Left ventricle myocardium superior (tissue), 1 donor: ENCODE measurements at regions not wholly inside any gene's neighbourhood (a gene's known extent, or its start where the extent isn't known, plus 50 kb on each side); places are given as distances from the start of the nearest gene placed in this dataset.
"Not testable (repeated sequence)": the region's sequence is repeated elsewhere in the genome, so short reads cannot be mapped to it uniquely, and the experiment has no call there.

Experiments
- ATAC-seq: fragments of 200-7000 bp; cut with Tn5 transposase; one replicate; pipeline ENCODE4 v1.9.1; 2020; ENCODE audit warnings: mild to moderate bottlenecking, moderate library complexity
- DNase-seq: peaks from one replicate; pipeline ENCODE4 v3.0.0-alpha.2; 2020
- intact Hi-C: fragments of 100-400 bp; cut with micrococcal nuclease; formaldehyde crosslinking; loops from one replicate; pipeline ENCODE4 v1.11.0; 2022
- donor health status: DM: no; HTN: yes; CAD: no; lungs with severe emphysema.

DNA sequence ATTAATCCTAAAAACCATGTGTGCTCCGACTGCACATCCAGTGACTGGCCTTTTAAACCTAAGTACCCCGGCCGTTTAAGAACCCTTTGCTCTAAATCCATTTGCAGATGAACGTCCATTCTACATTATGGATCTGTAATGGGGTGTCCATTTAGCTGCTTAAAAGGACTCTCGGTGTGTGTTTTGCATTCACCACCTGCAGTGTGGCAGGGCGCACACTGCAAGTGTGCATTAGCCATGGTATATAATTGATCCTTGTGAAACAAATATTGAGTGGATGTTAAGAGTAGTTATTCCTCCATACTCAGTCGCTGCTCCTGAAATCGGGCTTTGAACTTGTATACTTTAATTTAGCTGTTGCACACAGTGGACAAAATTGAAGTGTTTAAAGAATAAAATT lies 190.1 kb upstream of the WWC1 start:
- no peak for ATAC-seq
- DNase-seq: no peak
- intact Hi-C loops: no loop called here

- DNase-seq, intact Hi-C loops, ATAC-seq: not testable (repeated sequence)
Observed at GRCh38 chr5:168103018-168103417, 188.4 kb upstream of the WWC1 start.

GRCh38 chr5:168104350-168104749 lies 187.1 kb upstream of the WWC1 start:
- ATAC-seq (peak; percentile 20), DNase-seq (no peak)
- intact Hi-C loops: no loop called here

- ATAC-seq (peak; percentile 22), DNase-seq (no peak)
- intact Hi-C loops: no loop called here
Observed at GRCh38 chr5:168104811-168105481, 186.5 kb upstream of the WWC1 start.

- intact Hi-C loops: no loop called here
- DNase-seq: no peak
- ATAC-seq: no peak
Observed at GRCh38 chr5:168106008-168106761, 185.3 kb upstream of the WWC1 start.

- DNase-seq (no peak), ATAC-seq (no peak)
- intact Hi-C loops: no loop called here
Observed at GRCh38 chr5:168109441-168109840, 182.0 kb upstream of the WWC1 start.

DNA sequence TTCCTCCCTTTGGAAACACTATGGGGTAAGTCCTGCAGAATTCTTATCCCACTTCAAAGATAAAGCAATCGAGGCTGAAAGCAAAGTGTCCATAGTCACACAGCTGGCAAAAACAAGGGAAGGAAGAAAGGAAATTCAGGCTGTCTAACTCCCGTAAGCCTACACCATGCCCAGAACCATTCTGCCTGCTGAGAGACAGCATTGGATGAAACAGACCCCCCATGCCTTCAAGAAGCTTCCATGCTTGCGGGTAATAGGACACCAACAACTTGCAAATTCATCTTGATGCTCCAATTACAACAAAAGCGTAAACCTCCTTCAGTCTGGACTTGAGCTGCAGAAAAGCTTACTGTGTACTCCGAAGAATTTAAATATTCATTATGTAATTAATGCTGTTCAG lies 181.1 kb upstream of the WWC1 start:
- DNase-seq (no peak), ATAC-seq (no peak)
- intact Hi-C loops: no loop called here

DNA sequence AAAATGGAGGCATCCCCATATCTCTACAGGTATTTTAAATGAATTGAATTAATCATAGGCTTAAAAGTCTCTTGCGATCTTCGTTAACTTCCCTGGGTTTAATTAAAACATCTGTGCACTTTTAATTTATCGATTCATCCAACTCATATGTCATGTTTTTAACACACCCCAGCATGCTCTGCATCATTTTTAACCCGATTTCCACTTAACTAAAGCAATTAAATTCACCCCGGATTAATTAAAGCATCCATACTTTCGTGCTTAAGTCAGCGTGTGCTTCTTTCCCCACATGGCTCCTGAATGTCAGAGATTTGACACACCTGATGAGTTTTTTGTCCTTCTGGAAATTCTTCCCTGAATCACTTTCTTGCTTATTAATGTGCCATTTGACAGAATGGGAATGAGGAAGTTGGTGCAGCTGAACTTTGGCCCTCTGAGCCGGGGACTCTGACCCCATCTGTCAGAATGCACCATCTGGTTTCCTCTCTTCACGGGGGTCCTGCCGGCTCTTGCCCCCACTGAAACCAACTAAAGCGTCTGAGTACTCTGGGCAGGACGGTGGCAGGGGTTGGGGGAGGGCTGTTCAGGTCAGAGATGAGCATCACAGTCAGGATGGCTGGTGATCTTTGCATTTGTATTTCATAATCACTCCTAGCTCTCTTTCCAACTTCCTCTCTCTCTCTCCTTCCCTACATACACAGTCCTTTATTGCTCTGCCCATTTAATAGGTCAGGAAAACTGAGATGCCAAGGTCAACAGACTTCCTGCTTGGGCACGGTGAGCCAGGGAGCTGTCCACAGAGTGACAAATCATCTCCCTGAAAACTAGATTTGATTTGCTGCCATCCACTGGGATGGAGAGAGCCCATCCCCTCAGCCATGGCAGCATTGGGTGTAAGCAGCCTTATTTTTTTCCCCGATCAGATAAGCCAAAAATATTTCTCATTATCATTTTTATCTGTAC lies 180.3 kb upstream of the WWC1 start:
- intact Hi-C loops: no loop called here
- DNase-seq (no peak), ATAC-seq (no peak)

DNA sequence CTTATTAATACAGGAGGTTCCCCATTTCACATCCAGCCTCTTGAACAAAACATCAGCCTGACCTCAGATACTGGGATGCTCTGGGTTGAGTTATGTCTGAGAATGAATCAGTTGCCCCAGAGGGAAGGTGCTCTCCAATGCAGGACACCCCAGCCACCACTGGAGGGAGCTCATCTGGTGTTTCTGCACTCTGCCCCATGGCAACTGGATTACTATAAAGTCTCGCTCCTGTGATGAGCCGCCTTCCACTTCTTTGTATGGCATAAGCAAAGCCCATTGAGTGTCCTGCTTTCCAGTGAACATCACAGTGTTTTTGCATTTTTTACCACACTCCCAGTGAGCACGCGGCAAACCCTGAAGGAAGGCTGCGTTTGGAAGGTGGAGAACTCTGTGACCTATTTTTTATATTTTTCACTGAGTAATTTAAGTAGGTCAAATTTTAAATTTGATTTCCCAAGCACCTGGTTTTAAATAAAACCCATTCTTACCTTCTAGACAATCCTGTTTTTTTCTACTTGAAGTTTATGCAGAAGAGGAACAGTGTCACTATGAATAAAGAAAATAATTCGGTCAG lies 176.9 kb upstream of the WWC1 start:
- DNase-seq (peak; percentile 59), ATAC-seq (peak; percentile 64)
- intact Hi-C loops: no loop called here

DNA sequence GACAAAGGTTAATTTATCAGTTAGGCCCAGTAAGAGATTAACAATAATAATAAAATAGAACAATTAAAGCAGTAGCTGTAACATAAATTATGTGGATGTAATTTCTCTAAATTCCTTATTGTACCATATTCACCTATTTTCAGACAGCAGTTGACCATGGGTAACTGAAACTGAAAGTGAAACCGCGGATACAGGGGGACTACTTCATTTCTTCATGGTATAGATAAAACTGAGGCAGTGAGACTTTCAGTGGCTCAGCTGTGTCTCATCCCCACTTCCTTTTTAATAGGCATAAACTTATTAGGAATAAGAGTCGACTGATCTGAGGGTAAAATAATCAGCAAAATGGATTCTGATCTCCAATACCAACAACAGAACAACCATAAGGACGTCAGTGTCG lies 174.0 kb upstream of the WWC1 start:
- DNase-seq (no peak), ATAC-seq (no peak)
- intact Hi-C loops: no loop called here

DNA sequence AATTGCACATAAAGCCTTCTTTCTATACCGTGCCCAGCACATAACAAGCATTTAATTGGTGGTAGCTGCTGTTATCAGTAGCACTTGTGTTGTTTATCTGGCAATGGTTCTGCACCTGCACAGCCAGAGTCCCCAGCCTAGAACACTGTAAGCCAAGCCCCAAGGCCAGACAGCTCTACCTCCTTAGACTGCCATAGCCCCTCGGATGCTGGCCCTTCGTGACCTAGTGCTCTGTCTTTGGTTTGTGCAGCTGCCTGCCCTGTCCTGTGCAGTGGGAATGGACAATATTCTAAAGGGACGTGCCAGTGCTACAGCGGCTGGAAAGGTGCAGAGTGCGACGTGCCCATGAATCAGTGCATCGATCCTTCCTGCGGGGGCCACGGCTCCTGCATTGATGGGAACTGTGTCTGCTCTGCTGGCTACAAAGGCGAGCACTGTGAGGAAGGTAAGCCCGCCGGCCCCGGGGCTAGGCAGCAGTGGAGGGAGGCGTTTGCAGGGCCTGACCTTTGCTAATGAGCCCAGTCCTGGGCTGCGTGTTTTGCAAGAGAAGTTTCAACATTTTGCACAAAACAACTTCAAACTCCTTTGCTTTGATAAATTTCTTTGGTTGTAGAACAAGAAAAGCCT lies 173.3 kb upstream of the WWC1 start:
- intact Hi-C loops: no loop called here
- ATAC-seq (peak; percentile 28), DNase-seq (no peak)

GRCh38 chr5:168120401-168121137 lies 170.9 kb upstream of the WWC1 start:
- intact Hi-C loops: no loop called here
- ATAC-seq (no peak), DNase-seq (no peak)

DNA sequence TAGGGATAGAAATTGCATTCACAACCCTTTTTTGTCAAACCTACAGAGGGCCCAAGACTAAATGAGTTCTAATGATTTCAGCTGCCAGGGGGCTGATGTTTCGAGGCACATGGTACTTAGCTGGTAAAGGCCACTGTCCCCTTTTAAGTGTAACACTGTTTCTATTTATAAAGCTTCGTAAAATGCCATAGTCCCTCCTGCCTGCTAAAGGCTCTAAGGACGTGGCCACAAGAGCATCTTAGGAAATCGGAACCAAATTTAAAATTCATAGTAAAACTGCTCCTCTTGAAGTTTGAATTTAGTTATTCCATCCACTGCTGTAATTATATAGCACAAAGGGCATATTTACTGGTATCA lies 170.3 kb upstream of the WWC1 start:
- DNase-seq (no peak), ATAC-seq (peak; percentile 55)
- intact Hi-C loops: no loop called here

DNA sequence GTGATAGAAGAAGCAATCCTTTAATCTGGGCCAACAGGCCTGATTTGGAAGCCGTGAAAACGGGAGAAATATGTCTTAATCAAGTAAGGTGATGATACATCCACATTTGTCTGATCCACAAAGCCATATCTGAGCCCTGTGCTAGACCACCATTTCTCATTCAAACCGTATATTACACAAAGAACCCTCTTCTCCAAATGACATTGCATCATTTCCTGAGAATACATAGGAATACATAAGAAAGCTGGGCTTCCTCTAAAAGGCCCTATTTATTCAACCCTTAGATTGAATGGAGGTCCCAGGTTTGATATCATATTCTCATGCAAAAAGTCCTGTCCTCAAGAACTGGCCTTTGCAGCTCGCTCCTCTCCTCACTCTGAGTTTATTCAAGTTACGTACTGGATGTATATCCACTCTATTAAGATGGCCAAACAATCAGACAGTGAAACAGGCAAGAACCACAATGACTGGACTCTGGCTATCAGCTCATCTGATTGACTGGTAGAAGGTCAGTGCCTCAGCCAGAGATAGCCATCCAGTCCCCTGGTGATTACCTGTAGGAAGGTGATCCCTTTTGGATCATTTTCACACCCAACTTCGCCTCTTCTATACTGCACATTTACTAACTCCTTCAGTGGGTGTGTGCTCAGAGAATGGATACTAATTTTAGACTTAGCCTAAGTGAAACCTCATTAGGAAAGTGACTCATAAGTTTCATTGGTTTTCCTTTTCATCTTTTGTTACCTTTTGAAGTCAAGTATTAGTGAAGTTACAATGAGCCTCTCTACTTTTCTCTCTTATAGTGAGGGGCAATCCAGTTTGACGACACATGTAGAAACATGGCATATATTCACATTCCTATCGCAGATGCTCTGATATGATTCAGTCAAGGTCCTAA lies 167.6 kb upstream of the WWC1 start:
- intact Hi-C loops: no loop called here
- ATAC-seq: peak; percentile 13
- DNase-seq: no peak

DNA sequence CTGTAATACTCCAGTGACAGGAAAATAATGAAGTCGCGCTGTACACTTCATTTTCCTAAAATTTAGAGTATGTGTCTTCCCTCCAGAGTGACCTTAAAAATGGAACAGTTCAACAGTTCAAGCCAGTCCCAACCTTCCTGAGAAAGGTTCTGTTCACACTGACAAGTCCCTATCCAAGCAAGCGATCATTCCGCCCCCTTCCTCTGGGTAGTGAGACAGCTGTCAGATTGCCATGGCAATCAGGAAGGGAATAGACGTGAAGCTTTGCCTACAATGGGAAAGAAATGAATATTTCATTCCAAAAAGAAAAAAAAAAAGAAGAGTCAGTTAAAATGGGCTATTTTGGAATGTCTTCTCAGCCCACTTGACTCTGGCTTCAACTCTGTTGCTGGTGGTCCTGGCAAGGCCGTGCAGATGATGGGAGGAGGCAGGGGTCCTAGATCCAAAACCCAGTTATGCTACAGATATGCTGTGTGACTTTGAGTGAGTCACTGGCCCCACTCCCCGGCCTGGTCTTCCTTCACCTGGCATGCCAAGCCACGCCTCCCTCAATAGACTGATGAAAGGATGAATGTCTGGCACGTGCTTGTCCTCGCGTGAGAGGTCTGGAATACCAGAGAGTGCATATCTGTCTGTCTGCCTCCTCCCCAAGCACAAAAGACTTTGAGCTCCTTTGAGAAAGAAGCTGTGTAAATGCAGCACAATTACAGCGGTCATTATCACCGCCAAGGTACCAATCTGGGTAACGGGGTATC lies 165.8 kb upstream of the WWC1 start:
- ATAC-seq: peak; percentile 54
- intact Hi-C loops: no loop called here
- peak; percentile 44 for DNase-seq

GRCh38 chr5:168126606-168127005 lies 164.8 kb upstream of the WWC1 start:
- intact Hi-C loops: no loop called here
- ATAC-seq: no peak

GRCh38 chr5:168128111-168128510 lies 163.3 kb upstream of the WWC1 start:
- no peak for DNase-seq
- intact Hi-C loops: no loop called here
- no peak for ATAC-seq

More at GRCh38 chr5:168126606-168127005, 164.8 kb upstream of the WWC1 start:
- DNase-seq: no peak
